ENCODE measurements at regions not wholly inside any gene's neighbourhood (a gene's known extent, or its start where the extent isn't known, plus 50 kb on each side); places are given as distances from the start of the nearest gene placed in this dataset.

DNA sequence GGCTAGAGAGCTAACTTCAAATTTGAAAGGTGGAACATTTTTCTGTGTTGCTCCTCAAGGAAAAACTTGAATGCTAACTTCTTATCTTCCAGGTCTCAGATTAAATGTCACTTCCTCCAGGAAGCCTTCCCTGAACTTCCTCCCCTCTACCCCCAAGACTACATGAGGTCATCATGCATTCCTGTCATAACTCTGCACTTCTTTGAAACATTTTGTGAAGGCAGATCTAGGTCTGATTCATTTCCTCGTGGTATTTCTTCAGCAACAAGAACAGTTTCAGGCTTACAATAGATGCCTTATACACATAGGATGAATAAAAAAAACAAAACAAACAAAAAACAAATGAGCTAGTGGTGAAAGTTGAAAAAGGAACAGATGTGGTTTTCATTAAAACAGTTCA is 97.1 kb upstream of the SRRM4 start:
- DNase-seq, result no peak
- in situ Hi-C loops (cut with MboI; ENCODE audit: low pct_unique_long_range_greater_than_20kb, low sequenced_read_pairs), result no loop called here

GRCh38 chr12:118900993-118901392 is 80.3 kb upstream of the SRRM4 start:
- in situ Hi-C loops (cut with MboI; ENCODE audit: low pct_unique_long_range_greater_than_20kb, low sequenced_read_pairs), result no loop called here
- DNase-seq, result no peak

DNA sequence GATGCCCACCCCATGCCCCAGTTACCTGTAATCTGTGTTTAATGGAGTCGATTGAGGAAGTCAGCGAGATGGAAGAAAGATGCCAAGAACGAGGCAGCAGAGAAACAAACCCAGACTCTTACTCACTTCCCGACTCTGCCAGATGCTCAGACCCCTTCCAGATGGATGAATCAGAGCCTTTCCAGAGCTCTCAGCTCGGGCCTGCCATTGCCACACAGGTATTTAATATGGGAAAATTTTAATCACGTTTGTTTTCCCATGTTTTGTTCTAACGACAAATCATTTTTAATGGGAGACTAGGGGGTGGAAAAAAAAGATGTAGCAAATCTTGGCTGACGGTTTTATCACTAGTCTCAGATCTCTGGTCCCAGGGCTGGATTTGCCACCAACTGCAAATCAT is 72.5 kb upstream of the SRRM4 start:
- in situ Hi-C loops (cut with MboI; ENCODE audit: low pct_unique_long_range_greater_than_20kb, low sequenced_read_pairs), result no loop called here
- no peak for DNase-seq

- in situ Hi-C loops (cut with MboI; ENCODE audit: low pct_unique_long_range_greater_than_20kb, low sequenced_read_pairs), result no loop called here
- DNase-seq, result no peak
Measured at GRCh38 chr12:118912697-118913270, 68.6 kb upstream of the SRRM4 start.

GRCh38 chr12:118921761-118922160 is 59.6 kb upstream of the SRRM4 start:
- DNase-seq, result no peak
- in situ Hi-C loops (cut with MboI; ENCODE audit: low pct_unique_long_range_greater_than_20kb, low sequenced_read_pairs), result no loop called here

DNA sequence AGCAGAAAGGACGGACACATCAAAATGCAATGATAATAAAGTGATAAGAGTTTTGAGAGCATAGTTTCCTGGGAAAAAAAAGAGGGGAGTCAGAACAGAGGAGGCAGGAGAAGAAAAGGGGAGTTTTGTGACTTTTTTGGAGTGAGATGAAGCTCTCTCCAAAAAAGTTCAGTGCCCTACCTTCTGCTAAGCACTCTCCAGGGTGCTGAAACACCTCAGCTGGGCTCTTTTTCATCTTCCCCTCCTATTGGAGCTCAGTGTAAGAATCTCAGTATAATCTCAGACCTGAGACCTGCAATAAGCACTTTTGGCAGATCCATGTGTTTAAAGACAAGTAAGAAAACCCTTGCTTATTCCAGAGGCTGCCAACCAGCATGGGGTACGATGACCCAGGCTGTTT is 58.9 kb upstream of the SRRM4 start:
- peak; percentile 5 for DNase-seq
- in situ Hi-C loops (cut with MboI; ENCODE audit: low pct_unique_long_range_greater_than_20kb, low sequenced_read_pairs), result no loop called here

- in situ Hi-C loops (cut with MboI; ENCODE audit: low pct_unique_long_range_greater_than_20kb, low sequenced_read_pairs), result no loop called here
- peak; percentile 62 for DNase-seq
Measured at GRCh38 chr12:118925407-118925806, 55.9 kb upstream of the SRRM4 start.

DNA sequence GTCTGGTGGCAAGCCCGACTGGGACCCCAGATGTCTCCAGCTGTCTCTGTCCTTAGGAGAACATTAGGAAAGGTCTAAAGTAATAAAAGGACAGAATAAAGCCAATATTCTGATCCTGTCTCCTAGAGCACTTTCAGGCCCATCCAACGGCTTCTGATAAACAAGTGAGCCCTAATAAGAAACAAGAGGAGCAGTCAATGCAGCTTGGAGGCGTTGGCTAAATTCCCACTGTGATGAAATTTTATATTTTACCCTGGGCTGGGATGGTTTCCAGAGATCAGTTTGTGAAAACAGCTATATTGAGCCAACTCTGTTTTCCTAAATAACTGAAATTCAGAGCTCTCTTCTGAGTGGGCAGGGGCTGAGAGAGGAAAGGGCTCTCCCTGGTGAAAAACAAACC is 55.5 kb upstream of the SRRM4 start:
- in situ Hi-C loops (cut with MboI; ENCODE audit: low pct_unique_long_range_greater_than_20kb, low sequenced_read_pairs), result no loop called here
- no peak for DNase-seq

Measured in KBM-7 (cell line).